Neuron (in vitro differentiated cells): ENCODE measurements at regions not wholly inside any gene's neighbourhood (a gene's known extent, or its start where the extent isn't known, plus 50 kb on each side); places are given as distances from the start of the nearest gene placed in this dataset.
"Not testable (repeated sequence)": the region's sequence is repeated elsewhere in the genome, so short reads cannot be mapped to it uniquely, and the experiment has no call there.

Experiments used
- H2AFZ ChIP-seq: one replicate; pipeline ENCODE4 v1.6.1; 2013; ENCODE audit warnings: low read depth, mild to moderate bottlenecking, inconsistent platforms, low read length, moderate library complexity
- H3K27me3 ChIP-seq: one replicate; pipeline ENCODE4 v1.6.1; 2013; ENCODE audit warnings: low read length; ENCODE audit not compliant: insufficient read depth
- H3K36me3 ChIP-seq: one replicate; pipeline ENCODE4 v1.6.1; 2013; ENCODE audit warnings: low read length; ENCODE audit not compliant: insufficient read depth
- H3K4me1 ChIP-seq: one replicate; pipeline ENCODE4 v1.6.1; 2013; ENCODE audit warnings: low read length; ENCODE audit not compliant: insufficient read depth
- H3K4me3 ChIP-seq: 2 replicates; pipeline ENCODE4 v1.5.1; 2013; ENCODE audit warnings: mild to moderate bottlenecking, low read length, moderate library complexity
- H3K9me3 ChIP-seq: one replicate; pipeline ENCODE4 v1.6.1; 2013; ENCODE audit warnings: low read length

- H3K4me1 ChIP-seq, result no peaks in the 10 kb centered on the region
- H3K4me3 ChIP-seq, result no peak overlapping the region
- no peaks in the 10 kb centered on the region for H3K36me3 ChIP-seq
- H3K27me3 ChIP-seq, result no peaks in the 10 kb centered on the region
- H3K9me3 ChIP-seq, result no peaks in the 10 kb centered on the region
- no peak overlapping the region for H2AFZ ChIP-seq
These were observed 1886.1 kb downstream of the PCDH9 start for GRCh38 chr13:65343898-65344663.

- Histone ChIP-seq H3K9me3 (no peaks in the 10 kb centered on the region), H3K27me3 (no peaks in the 10 kb centered on the region), H2AFZ (no peak overlapping the region), H3K36me3 (no peaks in the 10 kb centered on the region), H3K4me1 (no peaks in the 10 kb centered on the region), H3K4me3 (no peak overlapping the region)
These were observed 1887.4 kb downstream of the PCDH9 start for GRCh38 chr13:65342541-65343337.

DNA sequence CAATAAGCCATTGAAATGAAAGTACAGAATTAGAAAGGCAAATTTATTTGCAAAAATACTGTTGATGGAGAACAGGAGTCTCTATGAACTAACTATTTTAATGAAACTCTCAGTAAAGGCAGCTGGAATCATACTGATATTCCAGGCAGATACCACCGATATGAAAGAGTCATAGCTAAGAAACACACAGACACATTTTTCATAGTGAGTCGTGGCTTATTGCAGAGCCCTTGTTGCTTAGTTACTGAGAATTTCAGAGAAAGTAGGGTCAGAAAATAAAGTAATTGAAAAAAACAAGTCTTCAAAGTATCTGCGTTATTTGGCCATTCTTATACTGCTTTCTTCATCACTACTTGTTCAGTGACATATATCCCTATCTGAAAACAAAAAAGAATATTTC, 1890.9 kb downstream of the PCDH9 start:
- H3K27me3 ChIP-seq, result no peaks in the 10 kb centered on the region
- H2AFZ ChIP-seq, result no peak overlapping the region
- no peaks in the 10 kb centered on the region for H3K9me3 ChIP-seq
- no peaks in the 10 kb centered on the region for H3K4me1 ChIP-seq
- H3K4me3 ChIP-seq, result no peak overlapping the region
- H3K36me3 ChIP-seq, result no peaks in the 10 kb centered on the region

GRCh38 chr13:65336916-65337315, 1893.2 kb downstream of the PCDH9 start:
- Histone ChIP-seq H3K4me1 (no peaks in the 10 kb centered on the region), H2AFZ (no peak overlapping the region), H3K4me3 (no peak overlapping the region), H3K9me3 (no peaks in the 10 kb centered on the region), H3K27me3 (no peaks in the 10 kb centered on the region), H3K36me3 (no peaks in the 10 kb centered on the region)

GRCh38 chr13:65336087-65336749, 1893.9 kb downstream of the PCDH9 start:
- Histone ChIP-seq H2AFZ (no peak overlapping the region), H3K4me1 (no peaks in the 10 kb centered on the region), H3K4me3 (no peak overlapping the region), H3K9me3 (no peaks in the 10 kb centered on the region), H3K36me3 (no peaks in the 10 kb centered on the region), H3K27me3 (no peaks in the 10 kb centered on the region)

- no peak overlapping the region for H2AFZ ChIP-seq
- no peaks in the 10 kb centered on the region for H3K4me1 ChIP-seq
- no peak overlapping the region for H3K4me3 ChIP-seq
- H3K36me3 ChIP-seq, result no peaks in the 10 kb centered on the region
- H3K27me3 ChIP-seq, result no peaks in the 10 kb centered on the region
- no peaks in the 10 kb centered on the region for H3K9me3 ChIP-seq
These were observed 1899.4 kb downstream of the PCDH9 start for GRCh38 chr13:65330691-65331090.

- Histone ChIP-seq H3K27me3 (no peaks in the 10 kb centered on the region), H3K4me1 (no peaks in the 10 kb centered on the region), H3K9me3 (no peaks in the 10 kb centered on the region), H3K4me3 (no peak overlapping the region), H2AFZ (no peak overlapping the region), H3K36me3 (no peaks in the 10 kb centered on the region)
These were observed 1899.8 kb downstream of the PCDH9 start for GRCh38 chr13:65330287-65330686.

DNA sequence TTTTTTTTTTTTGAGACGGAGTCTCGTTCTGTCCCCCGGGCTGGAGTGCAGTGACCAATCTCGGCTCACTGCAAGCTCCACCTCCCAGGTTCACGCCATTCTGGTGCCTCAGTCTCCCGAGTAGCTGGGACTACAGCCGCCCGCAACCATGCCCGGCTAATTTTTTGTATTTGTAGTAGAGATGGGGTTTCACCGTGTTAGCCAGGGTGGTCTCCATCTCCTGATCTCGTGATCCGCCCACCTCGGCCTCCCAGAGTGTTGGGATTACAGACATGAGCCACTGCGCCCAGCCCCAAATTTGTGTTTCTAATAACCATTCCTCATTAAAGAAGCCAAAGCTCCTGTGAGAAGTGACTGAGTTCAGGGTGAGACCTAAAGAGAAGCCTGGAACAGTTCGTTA, 1906.9 kb downstream of the PCDH9 start:
- H2AFZ ChIP-seq, H3K4me3 ChIP-seq, H3K36me3 ChIP-seq, H3K9me3 ChIP-seq, H3K27me3 ChIP-seq, H3K4me1 ChIP-seq: not testable (repeated sequence)

GRCh38 chr13:65321423-65321822, 1908.7 kb downstream of the PCDH9 start:
- H3K27me3 ChIP-seq, H2AFZ ChIP-seq, H3K36me3 ChIP-seq, H3K9me3 ChIP-seq, H3K4me3 ChIP-seq, H3K4me1 ChIP-seq: not testable (repeated sequence)

GRCh38 chr13:65314008-65314407, 1916.1 kb downstream of the PCDH9 start:
- no peaks in the 10 kb centered on the region for H3K4me1 ChIP-seq
- H2AFZ ChIP-seq, result no peak overlapping the region
- no peak overlapping the region for H3K4me3 ChIP-seq
- peaks cover 4% of the 10 kb centered on the region for H3K9me3 ChIP-seq
- no peaks in the 10 kb centered on the region for H3K36me3 ChIP-seq
- no peaks in the 10 kb centered on the region for H3K27me3 ChIP-seq

DNA sequence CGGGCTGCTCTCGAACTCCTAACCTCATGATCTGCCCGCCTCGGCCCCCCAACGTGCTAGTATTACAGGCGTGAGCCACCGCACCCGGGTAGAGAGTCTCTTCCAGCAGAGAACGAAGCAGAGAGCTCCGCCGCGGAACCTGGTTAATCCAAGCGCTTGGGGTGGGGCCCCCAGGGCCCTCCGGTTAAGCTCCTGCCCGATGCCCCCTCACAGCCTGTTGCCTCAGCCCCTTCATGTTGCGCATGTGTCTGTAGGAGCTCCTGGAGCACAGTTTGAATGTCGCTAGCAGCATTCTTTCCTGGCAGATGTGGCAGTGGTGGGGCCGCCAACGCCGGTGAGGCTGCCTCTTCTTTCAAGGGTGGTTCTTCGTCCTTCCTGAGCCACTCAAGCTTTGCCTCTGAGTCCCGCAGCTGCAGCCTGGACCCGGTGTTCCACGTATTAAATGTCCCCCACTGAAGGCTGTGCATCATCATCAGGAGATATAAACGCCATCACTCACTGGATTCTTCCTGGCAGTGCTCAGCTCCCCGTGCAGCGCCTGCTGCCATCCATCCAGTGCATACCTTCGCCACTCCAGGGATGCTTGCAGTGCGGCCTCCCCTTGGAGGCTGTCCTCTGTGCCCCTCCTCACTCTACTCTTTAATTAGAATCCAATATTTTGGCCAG, 1919.3 kb downstream of the PCDH9 start:
- Histone ChIP-seq H3K4me1 (no peaks in the 10 kb centered on the region), H3K36me3 (no peaks in the 10 kb centered on the region), H2AFZ (no peak overlapping the region), H3K27me3 (no peaks in the 10 kb centered on the region), H3K4me3 (no peak overlapping the region), H3K9me3 (peaks cover 4% of the 10 kb centered on the region)

DNA sequence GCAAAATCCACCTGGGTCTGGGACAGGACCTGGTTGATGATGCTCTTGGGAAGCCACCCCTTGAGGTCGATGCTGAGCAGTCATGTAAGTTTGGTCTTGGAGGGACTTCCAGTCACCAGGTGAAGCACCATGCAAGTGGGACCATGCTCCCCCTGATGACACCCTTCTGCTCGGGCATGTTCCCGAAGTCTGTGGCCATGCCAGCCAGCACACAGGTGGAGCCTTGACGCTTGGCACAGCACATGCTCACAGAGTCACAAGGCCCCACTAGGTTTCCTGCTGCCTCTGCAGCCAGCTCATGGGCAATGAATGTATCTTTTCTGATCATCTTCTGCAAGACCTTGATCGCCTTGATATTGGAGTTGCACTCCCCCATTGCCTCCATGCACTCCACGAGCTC, 1920.2 kb downstream of the PCDH9 start:
- no peak overlapping the region for H2AFZ ChIP-seq
- no peaks in the 10 kb centered on the region for H3K36me3 ChIP-seq
- H3K9me3 ChIP-seq, result peaks cover 4% of the 10 kb centered on the region
- H3K4me1 ChIP-seq, result no peaks in the 10 kb centered on the region
- no peak overlapping the region for H3K4me3 ChIP-seq
- no peaks in the 10 kb centered on the region for H3K27me3 ChIP-seq

DNA sequence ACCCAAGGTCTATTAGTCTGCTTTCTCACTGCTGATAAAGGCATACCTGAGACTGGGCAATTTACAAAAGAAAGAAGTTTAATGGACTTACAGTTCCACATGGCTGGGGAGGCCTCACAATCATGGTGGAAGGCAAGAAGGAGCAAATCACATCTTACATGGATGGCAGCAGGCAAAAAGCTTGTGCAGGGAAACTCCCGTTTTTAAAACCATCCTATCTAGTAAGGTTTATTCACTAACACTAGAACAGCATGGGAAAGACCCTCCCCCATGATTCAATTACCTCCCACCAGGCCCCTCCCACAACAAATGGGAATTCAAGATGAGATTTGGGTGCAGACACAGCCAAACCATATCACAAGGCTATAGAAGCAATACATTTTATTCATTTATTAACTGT, 1921.4 kb downstream of the PCDH9 start:
- H3K9me3 ChIP-seq, H3K4me3 ChIP-seq, H3K27me3 ChIP-seq, H3K36me3 ChIP-seq, H2AFZ ChIP-seq, H3K4me1 ChIP-seq: not testable (repeated sequence)
